B cell (primary cell): ENCODE measurements at regions not wholly inside any gene's neighbourhood (a gene's known extent, or its start where the extent isn't known, plus 50 kb on each side); places are given as distances from the start of the nearest gene placed in this dataset.

ENCODE experiments used
- EZH2 ChIP-seq: IDR thresholded peaks from 2 replicates; pipeline ENCODE4 v1.6.1; 2012; ENCODE audit warnings: borderline replicate concordance, low read depth, mild to moderate bottlenecking, moderate library complexity, low read length; ENCODE audit not compliant: insufficient read depth, poor library complexity, severe bottlenecking
- TF ChIP-seq, protein P1 (sequence below): fragments of 200-600 bp; IDR thresholded peaks from one replicate; pipeline ENCODE4 v1.8.0; 2022; ENCODE audit warnings: antibody characterized with exemption, mild to moderate bottlenecking

DNA sequence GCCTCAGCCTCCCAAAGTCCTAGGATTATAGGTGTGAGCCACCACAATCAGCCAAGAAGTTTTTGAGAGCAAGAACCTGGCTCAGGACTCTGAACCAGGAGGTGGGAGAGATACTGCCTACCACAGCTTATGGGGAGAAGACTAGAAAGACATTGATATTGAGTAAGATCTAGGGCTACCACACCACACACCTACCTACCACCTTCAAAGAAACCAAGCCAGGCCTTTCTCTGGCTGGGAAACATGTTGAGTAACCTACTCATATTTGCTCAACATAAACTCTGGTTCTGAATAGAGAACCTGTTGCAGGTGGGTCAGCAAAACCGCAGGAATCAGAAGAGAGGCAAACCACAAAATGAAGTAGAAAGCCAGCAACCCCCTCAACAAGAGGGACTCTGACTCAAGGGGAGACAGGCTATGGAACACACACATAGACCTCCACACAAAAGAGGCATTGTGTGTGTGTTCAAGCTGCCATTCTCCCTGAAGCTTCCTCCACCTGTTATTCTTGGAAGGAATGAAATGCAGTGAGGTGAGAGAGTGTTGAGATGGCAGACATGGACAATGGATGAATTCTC, 1021.9 kb downstream of the NLGN4Y start:
- TF ChIP-seq, protein P1, sequence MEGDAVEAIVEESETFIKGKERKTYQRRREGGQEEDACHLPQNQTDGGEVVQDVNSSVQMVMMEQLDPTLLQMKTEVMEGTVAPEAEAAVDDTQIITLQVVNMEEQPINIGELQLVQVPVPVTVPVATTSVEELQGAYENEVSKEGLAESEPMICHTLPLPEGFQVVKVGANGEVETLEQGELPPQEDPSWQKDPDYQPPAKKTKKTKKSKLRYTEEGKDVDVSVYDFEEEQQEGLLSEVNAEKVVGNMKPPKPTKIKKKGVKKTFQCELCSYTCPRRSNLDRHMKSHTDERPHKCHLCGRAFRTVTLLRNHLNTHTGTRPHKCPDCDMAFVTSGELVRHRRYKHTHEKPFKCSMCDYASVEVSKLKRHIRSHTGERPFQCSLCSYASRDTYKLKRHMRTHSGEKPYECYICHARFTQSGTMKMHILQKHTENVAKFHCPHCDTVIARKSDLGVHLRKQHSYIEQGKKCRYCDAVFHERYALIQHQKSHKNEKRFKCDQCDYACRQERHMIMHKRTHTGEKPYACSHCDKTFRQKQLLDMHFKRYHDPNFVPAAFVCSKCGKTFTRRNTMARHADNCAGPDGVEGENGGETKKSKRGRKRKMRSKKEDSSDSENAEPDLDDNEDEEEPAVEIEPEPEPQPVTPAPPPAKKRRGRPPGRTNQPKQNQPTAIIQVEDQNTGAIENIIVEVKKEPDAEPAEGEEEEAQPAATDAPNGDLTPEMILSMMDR, result no peak
- TF ChIP-seq EZH2, result no peak
